ENCODE measurements at regions not wholly inside any gene's neighbourhood (a gene's known extent, or its start where the extent isn't known, plus 50 kb on each side); places are given as distances from the start of the nearest gene placed in this dataset.

DNA sequence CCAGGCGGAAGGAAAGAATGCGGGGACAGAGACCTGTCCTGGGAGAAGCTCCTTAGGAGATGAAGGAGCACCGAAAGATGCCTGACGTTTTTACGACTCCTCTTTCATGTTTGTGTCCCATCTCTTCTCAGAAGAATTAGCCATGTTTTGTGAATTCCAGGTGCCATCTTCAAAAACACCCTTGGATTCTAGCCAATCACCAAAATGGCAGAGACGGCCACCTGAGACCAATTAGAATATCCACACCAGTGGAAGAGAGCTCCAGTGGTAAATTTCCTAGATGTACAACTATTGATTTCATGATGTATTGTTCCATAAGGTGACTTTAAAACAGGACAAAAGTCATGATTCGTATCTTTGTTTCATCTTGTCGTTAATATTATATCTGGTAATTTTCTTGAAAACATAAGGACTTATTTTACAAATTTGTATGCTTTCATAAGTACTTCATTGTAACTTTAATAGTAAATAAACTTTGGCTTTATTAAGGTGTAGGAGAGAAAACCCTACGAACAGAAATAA, 62.3 kb upstream of the NUDT4 start:
- no peaks in the 10 kb centered on the region for H3K36me3 Mint-ChIP-seq
- H3K27ac Mint-ChIP-seq: no peak overlapping the region
- H3K4me3 Mint-ChIP-seq: no peak overlapping the region
- no peaks in the 10 kb centered on the region for H3K9me3 Mint-ChIP-seq
- H3K4me1 Mint-ChIP-seq: no peaks in the 10 kb centered on the region
- no peak for DNase-seq
- peaks cover 0 to 7% (median 4%) of the 10 kb centered on the region in 3 donors for H3K27me3 Mint-ChIP-seq (ENCODE audit: low read depth in 3 of 3)

DNA sequence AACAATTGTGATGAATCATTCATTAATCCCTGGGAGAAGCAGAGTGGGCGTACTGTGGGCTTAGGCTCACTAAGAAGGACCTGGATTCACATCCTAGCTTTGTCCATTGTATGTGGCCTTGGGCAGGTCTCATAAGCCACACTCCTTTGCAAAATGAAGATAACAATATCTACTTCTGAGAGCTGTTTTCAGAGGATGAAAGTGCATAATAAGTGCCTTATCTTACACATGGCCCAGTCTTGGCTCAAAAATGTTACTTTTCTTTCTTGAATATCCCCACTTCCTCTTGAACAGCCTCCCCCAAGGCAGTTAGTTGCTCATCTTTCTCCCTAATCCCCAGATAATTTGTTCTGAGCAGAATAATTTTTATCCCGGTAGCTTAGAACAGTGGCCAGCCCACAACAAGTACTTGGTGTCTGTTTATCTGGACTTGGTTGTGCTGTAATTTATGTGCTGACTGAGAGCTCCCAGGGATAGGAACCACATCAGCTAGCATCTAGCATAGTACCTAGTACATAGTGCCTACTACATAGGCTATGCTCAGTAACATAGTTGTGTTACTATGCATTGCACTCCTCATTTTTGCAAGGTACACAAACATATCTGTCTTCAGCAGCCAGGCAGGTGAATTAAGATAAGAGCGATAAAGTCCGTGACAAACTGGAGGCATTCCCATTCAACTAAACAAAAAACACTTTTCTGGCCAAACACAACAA, 61.7 kb upstream of the NUDT4 start:
- no peak overlapping the region for H3K27ac Mint-ChIP-seq
- no peaks in the 10 kb centered on the region for H3K9me3 Mint-ChIP-seq
- H3K4me3 Mint-ChIP-seq: no peak overlapping the region
- DNase-seq: no peak
- no peaks in the 10 kb centered on the region for H3K4me1 Mint-ChIP-seq
- peaks cover 0 to 7% (median 4%) of the 10 kb centered on the region in 3 donors for H3K27me3 Mint-ChIP-seq (ENCODE audit: low read depth in 3 of 3)
- H3K36me3 Mint-ChIP-seq: no peaks in the 10 kb centered on the region

DNA sequence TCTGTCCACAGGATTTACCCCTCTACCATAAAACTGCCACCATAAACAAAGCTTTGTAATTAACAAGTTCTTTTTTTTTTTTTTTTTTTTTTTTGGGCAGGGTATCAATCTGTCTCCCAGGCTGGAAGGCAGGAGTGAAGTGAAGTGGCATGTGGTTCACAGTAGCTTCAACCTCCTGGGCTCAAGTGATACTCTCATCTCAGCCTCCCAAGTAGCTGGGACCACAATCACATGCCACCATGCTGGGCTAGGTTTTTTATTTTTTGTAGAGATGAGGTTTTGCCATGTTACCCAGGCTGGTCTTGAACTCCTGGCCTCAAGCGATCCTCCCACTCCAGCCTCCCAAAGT, 61.1 kb upstream of the NUDT4 start:
- H3K9me3 Mint-ChIP-seq: no peaks in the 10 kb centered on the region
- no peak overlapping the region for H3K27ac Mint-ChIP-seq
- DNase-seq: no peak
- H3K4me1 Mint-ChIP-seq: no peaks in the 10 kb centered on the region
- no peak overlapping the region for H3K4me3 Mint-ChIP-seq
- H3K27me3 Mint-ChIP-seq (ENCODE audit: low read depth in 3 of 3): peaks cover 0 to 7% (median 4%) of the 10 kb centered on the region in 3 donors
- no peaks in the 10 kb centered on the region for H3K36me3 Mint-ChIP-seq

DNA sequence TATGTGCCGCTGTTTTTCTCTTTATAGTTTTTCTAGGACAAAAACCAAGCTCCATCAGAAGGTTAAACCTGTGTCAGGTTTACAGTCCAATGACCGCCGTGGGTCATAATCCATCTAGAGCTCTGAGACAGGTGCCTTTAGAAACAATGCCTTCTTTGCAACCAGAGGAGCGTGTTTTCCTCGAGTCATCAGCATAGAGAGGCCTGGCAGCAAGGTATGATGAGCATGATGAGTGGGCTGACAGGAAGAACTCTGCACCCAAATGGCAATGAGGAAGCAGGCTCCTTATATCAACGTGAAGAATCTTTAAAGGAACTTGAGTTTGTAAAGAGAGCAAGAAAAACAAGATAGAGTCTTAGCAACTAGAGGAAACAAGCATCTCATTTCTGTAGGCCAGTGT, 60.5 kb upstream of the NUDT4 start:
- H3K27me3 Mint-ChIP-seq (ENCODE audit: low read depth in 3 of 3): peaks cover 0 to 4% (median 4%) of the 10 kb centered on the region in 3 donors
- no peaks in the 10 kb centered on the region for H3K9me3 Mint-ChIP-seq
- no peaks in the 10 kb centered on the region for H3K4me1 Mint-ChIP-seq
- H3K27ac Mint-ChIP-seq: no peak overlapping the region
- no peaks in the 10 kb centered on the region for H3K36me3 Mint-ChIP-seq
- no peak overlapping the region for H3K4me3 Mint-ChIP-seq
- DNase-seq: no peak

DNA sequence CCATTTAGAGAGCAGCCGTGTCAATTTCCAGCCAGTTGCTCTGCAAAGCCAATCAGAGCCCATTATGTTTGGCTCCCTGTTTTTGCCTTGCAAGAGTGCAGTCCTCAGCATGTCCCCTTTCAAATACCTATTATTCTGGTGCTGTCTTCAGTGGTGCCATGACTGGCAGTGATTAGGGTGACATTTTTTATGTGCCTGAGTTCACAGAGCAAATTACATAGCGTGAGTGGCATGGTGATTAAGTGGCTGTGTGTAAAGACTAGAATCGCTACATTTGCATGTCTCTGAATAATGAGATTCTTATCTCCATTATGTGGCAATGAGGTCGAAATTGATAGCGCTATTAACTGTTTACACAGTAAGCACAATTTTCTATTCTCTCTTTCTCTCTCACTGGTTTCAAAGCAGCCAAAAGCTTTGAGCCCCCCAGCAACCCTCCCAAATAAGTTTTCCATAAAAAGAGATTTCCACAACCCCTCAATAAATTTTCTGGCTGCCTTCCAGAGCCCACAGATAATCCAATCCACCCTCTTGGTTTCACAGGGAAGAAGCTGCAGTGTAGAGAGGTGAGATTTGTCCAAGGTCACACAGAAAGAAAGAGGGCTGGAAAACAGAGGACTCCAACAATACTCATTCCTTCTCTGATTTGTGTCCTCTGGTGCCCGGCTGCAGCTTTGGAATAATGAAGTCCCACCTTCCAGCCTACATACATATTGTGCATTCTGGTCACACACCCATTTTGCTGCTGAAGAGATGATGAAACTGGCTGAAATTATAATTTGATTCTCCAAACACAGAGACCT, 58.8 kb upstream of the NUDT4 start:
- H3K9me3 Mint-ChIP-seq: no peaks in the 10 kb centered on the region
- H3K4me3 Mint-ChIP-seq: no peak overlapping the region
- no peak for DNase-seq
- no peak overlapping the region for H3K27ac Mint-ChIP-seq
- no peaks in the 10 kb centered on the region for H3K36me3 Mint-ChIP-seq
- peaks cover 0 to 6% (median 4%) of the 10 kb centered on the region in 3 donors for H3K27me3 Mint-ChIP-seq (ENCODE audit: low read depth in 3 of 3)
- H3K4me1 Mint-ChIP-seq: no peaks in the 10 kb centered on the region

DNA sequence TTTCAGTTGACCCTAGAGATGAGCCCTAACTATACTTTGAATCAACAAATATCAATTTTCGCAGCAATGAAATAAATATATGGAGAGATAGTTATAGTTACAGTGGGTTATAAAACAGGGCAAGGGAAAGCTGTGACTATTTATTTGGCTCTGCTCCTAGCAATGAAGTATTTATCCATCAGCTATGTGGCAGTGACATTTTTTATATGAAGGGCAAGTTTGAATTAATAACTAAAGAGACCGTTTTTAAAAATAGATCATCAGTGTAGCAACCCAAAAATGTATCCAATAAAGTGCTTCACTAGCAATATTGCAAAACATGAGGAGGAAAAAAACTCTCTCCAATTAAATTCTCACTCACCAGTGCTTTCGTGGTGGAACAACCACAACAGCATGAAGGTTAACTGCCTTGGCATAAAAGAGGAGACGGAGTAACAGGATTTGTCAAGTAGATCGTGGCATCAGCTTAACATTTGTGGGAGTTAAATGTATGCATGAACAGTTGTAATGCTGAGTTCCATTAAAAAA, 58.1 kb upstream of the NUDT4 start:
- no peaks in the 10 kb centered on the region for H3K36me3 Mint-ChIP-seq
- no peaks in the 10 kb centered on the region for H3K4me1 Mint-ChIP-seq
- H3K27me3 Mint-ChIP-seq (ENCODE audit: low read depth in 3 of 3): peaks cover 0 to 4% (median 2%) of the 10 kb centered on the region in 3 donors
- H3K9me3 Mint-ChIP-seq: no peaks in the 10 kb centered on the region
- H3K4me3 Mint-ChIP-seq: no peak overlapping the region
- no peak overlapping the region for H3K27ac Mint-ChIP-seq
- no peak for DNase-seq

DNA sequence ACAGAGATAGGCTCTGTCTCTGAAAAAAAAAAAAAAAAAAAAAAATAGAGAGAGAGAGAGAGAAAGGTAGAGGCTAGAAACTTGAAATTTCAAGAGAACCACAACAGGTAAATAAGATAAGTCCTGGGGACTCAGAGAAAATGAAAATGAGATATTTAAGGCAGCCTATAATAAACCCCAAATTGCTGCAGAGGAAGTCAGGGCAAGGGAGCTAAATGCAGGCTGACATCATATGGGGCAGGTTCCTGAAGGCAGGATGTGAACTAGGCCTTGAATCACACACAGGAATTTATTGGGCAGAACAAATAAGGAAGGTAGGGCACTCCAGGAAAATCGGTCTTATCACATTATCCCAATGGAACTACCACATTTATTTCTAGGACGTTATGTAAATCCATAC, 54.9 kb upstream of the NUDT4 start:
- H3K4me3 Mint-ChIP-seq: no peak overlapping the region
- no peaks in the 10 kb centered on the region for H3K36me3 Mint-ChIP-seq
- H3K27me3 Mint-ChIP-seq (ENCODE audit: low read depth in 3 of 3): peaks cover 0 to 3% (median 2%) of the 10 kb centered on the region in 3 donors
- H3K4me1 Mint-ChIP-seq: no peaks in the 10 kb centered on the region
- H3K9me3 Mint-ChIP-seq: no peaks in the 10 kb centered on the region
- H3K27ac Mint-ChIP-seq: no peak overlapping the region
- DNase-seq: no peak

DNA sequence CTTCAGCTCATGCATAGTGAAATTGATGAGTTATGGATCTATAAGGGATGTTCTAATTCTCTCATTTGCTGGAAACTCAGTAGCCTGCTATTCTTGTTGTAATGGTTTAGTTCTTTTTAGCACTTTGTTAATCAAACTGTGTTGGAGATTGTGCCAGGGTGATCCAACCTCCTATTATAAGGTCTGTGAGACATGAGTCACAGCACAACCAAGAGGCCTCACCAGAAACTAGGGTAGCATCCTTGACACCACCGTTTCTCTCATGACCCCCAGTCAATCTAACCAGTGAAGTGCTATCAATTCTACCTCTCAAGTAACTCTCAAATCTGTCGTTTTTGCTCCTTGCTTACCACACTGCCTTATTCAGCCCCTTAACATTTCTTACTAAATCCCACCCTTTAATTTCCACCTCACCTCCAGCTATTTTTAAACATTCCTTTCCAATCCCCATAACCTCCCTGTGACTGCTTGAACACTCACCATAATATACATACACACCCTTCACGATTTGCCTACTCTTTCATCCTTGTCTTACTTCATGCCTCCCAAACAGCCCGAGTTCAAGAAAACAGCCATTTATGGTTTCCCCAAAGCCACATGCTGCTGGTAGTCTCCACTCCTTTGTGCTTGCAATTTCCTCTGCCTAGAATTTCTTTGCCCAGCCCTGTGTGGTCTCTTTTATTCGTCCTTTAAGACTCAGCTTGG, 53.9 kb upstream of the NUDT4 start:
- no peak for DNase-seq
- no peaks in the 10 kb centered on the region for H3K9me3 Mint-ChIP-seq
- no peaks in the 10 kb centered on the region for H3K36me3 Mint-ChIP-seq
- H3K27ac Mint-ChIP-seq: no peak overlapping the region
- H3K4me1 Mint-ChIP-seq: no peaks in the 10 kb centered on the region
- H3K4me3 Mint-ChIP-seq: no peak overlapping the region
- H3K27me3 Mint-ChIP-seq (ENCODE audit: low read depth in 3 of 3): peaks cover 0 to 3% (median 2%) of the 10 kb centered on the region in 3 donors

DNA sequence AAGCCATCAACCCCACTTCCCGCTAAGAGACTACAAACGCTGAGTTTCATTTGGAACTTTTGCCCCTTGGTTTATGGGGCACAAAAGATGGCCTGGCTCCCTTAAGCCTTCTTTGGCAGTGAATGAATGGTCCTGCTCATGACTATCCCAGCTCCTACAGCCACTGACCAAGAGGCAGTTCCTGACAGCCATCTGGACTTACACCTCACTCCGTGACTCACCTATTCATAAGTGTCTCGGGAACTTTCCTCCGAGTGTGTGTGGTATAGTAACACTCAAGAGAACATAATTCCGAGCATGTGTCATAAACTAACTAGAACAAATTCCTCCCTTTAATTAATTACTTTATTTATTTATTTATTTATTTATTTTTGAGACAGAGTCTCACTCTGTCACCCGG, 51.9 kb upstream of the NUDT4 start:
- H3K4me1 Mint-ChIP-seq: no peaks in the 10 kb centered on the region
- H3K4me3 Mint-ChIP-seq: no peak overlapping the region
- H3K9me3 Mint-ChIP-seq: no peaks in the 10 kb centered on the region
- peaks cover 0 to 3% (median 2%) of the 10 kb centered on the region in 3 donors for H3K27me3 Mint-ChIP-seq (ENCODE audit: low read depth in 3 of 3)
- DNase-seq: no peak
- H3K27ac Mint-ChIP-seq: no peak overlapping the region
- H3K36me3 Mint-ChIP-seq: no peaks in the 10 kb centered on the region

Measured in immature natural killer cell (primary cell).